ENCODE measurements at regions not wholly inside any gene's neighbourhood (a gene's known extent, or its start where the extent isn't known, plus 50 kb on each side); places are given as distances from the start of the nearest gene placed in this dataset.

DNA sequence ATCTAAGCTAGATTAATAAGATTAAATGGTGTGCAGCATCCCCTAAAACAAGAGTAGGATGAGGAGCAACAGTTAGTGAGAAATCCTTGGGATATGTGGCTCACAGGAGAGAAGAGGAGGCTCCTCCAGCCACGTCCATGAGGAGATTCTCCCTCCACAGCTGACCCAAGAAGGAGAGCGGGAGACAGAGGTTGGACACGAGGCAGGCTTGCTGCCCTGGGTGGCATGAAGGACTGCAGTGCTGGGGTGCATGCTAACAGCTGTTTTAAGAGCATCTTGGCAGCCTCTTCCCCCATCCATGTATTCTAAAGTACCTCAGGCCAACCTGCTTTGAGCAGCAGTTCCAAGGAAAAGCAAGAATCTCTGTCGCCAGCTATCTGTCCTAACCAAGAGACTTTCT lies 284.4 kb upstream of the B3GAT1 start:
- H3K27ac Mint-ChIP-seq (ENCODE audit: unreplicated experiment): no peak overlapping the region
- H3K4me3 Mint-ChIP-seq (ENCODE audit: unreplicated experiment): no peak overlapping the region
- peaks cover 18% of the 10 kb centered on the region for H3K27me3 Mint-ChIP-seq (ENCODE audit: low read depth)
- no peak for DNase-seq (ENCODE audit: low spot score)
- no peaks in the 10 kb centered on the region for H3K9me3 Mint-ChIP-seq (ENCODE audit: low read depth)
- peaks cover 8% of the 10 kb centered on the region for H3K4me1 Mint-ChIP-seq (ENCODE audit: low read depth)
- no peaks in the 10 kb centered on the region for H3K36me3 Mint-ChIP-seq (ENCODE audit: low read depth)
- TF ChIP-seq, protein P1, sequence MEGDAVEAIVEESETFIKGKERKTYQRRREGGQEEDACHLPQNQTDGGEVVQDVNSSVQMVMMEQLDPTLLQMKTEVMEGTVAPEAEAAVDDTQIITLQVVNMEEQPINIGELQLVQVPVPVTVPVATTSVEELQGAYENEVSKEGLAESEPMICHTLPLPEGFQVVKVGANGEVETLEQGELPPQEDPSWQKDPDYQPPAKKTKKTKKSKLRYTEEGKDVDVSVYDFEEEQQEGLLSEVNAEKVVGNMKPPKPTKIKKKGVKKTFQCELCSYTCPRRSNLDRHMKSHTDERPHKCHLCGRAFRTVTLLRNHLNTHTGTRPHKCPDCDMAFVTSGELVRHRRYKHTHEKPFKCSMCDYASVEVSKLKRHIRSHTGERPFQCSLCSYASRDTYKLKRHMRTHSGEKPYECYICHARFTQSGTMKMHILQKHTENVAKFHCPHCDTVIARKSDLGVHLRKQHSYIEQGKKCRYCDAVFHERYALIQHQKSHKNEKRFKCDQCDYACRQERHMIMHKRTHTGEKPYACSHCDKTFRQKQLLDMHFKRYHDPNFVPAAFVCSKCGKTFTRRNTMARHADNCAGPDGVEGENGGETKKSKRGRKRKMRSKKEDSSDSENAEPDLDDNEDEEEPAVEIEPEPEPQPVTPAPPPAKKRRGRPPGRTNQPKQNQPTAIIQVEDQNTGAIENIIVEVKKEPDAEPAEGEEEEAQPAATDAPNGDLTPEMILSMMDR (IDR thresholded peaks at IDR 0.05): no peak

DNA sequence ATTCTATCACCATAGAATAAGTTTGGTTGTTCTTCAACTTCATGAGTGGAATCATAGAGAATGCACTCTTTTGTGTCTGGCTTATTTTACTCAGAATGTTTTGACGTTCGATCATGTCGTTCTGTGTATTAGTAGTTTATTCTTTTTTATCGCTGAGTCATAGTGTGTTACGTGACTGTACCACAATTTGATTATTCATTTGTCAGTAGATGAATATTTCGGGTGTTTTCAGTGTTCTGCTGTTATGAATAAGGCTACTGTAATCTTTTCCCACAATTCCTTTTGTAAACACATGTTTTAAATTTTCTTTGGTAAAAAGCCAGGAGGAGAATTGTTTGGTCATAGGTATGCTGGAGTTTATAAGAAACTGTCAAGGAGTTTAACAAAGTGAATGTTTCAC lies 279.9 kb upstream of the B3GAT1 start:
- Mint-ChIP-seq H3K27me3 (ENCODE audit: low read depth) (peaks cover 12% of the 10 kb centered on the region), H3K36me3 (ENCODE audit: low read depth) (no peaks in the 10 kb centered on the region), H3K4me3 (ENCODE audit: unreplicated experiment) (no peak overlapping the region), H3K27ac (ENCODE audit: unreplicated experiment) (no peak overlapping the region), H3K4me1 (ENCODE audit: low read depth) (peaks cover 8% of the 10 kb centered on the region), H3K9me3 (ENCODE audit: low read depth) (no peaks in the 10 kb centered on the region)
- TF ChIP-seq, protein P1 (IDR thresholded peaks at IDR 0.05): no peak
- no peak for DNase-seq (ENCODE audit: low spot score)

- H3K27me3 Mint-ChIP-seq (ENCODE audit: low read depth): peaks cover 11% of the 10 kb centered on the region
- H3K36me3 Mint-ChIP-seq (ENCODE audit: low read depth): no peaks in the 10 kb centered on the region
- H3K4me1 Mint-ChIP-seq (ENCODE audit: low read depth): peaks cover 8% of the 10 kb centered on the region
- no peak overlapping the region for H3K4me3 Mint-ChIP-seq (ENCODE audit: unreplicated experiment)
- TF ChIP-seq, protein P1 (IDR thresholded peaks at IDR 0.05): no peak
- DNase-seq (ENCODE audit: low spot score): no peak
- no peaks in the 10 kb centered on the region for H3K9me3 Mint-ChIP-seq (ENCODE audit: low read depth)
- no peak overlapping the region for H3K27ac Mint-ChIP-seq (ENCODE audit: unreplicated experiment)
These were observed 279.3 kb upstream of the B3GAT1 start for GRCh38 chr11:134691295-134691873.

DNA sequence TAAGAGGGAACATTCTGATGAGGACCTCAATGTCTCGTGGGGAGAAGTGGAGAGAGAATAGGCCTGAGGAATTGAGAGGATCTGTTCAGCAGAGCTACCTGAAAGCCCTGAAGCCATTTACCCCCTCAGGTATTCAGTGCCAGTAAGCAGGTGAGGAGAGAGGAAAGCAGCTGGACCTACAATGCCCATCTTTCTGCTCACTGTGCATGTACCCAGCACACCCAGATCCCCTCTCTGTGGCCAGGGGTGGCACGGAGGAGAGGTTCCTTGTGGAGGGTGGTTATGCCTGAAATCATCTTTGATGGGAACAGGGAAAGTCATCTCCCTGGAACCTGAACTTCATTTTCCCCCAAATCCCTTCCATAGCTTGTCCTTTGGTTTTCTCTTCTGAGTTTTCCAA lies 277.8 kb upstream of the B3GAT1 start:
- Mint-ChIP-seq H3K9me3 (ENCODE audit: low read depth) (no peaks in the 10 kb centered on the region), H3K27ac (ENCODE audit: unreplicated experiment) (no peak overlapping the region), H3K36me3 (ENCODE audit: low read depth) (no peaks in the 10 kb centered on the region), H3K27me3 (ENCODE audit: low read depth) (peaks cover 4% of the 10 kb centered on the region), H3K4me1 (ENCODE audit: low read depth) (peaks cover 8% of the 10 kb centered on the region), H3K4me3 (ENCODE audit: unreplicated experiment) (no peak overlapping the region)
- TF ChIP-seq, protein P1 (IDR thresholded peaks at IDR 0.05): no peak
- DNase-seq (ENCODE audit: low spot score): no peak

DNA sequence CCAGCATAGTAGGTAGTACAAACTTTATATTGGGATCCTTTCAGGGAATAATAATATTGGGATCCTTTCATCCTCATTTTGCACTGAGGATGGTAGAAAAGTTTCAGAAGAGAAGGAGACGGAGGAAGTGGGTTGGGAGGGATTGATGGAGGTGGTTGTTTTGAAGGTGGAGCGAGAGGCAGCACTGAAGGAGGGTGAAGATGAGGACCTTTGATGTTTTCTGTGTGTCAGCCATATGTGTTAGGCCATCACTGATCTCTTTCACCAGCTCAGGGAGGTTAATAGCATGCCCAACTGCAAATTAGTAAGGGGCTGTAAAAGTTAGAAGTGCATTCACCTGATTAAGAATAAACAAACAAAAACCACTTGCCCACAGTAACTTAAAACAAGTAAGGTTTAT lies 275.5 kb upstream of the B3GAT1 start:
- Mint-ChIP-seq H3K36me3 (ENCODE audit: low read depth) (no peaks in the 10 kb centered on the region), H3K4me1 (ENCODE audit: low read depth) (peaks cover 12% of the 10 kb centered on the region), H3K4me3 (ENCODE audit: unreplicated experiment) (no peak overlapping the region), H3K9me3 (ENCODE audit: low read depth) (no peaks in the 10 kb centered on the region), H3K27me3 (ENCODE audit: low read depth) (peaks cover 6% of the 10 kb centered on the region), H3K27ac (ENCODE audit: unreplicated experiment) (no peak overlapping the region)
- no peak for DNase-seq (ENCODE audit: low spot score)
- TF ChIP-seq, protein P1 (IDR thresholded peaks at IDR 0.05): no peak

Measured in chondrocyte (in vitro differentiated cells).